K562 (cell line): ENCODE measurements at regions not wholly inside any gene's neighbourhood (a gene's known extent, or its start where the extent isn't known, plus 50 kb on each side); places are given as distances from the start of the nearest gene placed in this dataset.

Experiments used
- CHD1 ChIP-seq: fragments of 200-600 bp; sonication (generic); IDR thresholded peaks from one replicate; pipeline ENCODE4 v1.6.1; 2012; ENCODE audit warnings: mild to moderate bottlenecking, moderate library complexity, low read length, inconsistent platforms
- COPS2 ChIP-seq: fragments of 450-650 bp; conservative IDR thresholded peaks from 2 replicates; pipeline ENCODE4 v1.6.1; 2016; ENCODE audit warnings: mild to moderate bottlenecking, moderate library complexity
- E2F3 ChIP-seq: fragments of 250-450 bp; sonication (Bioruptor Pico); IDR thresholded peaks from 2 replicates; pipeline ENCODE4 v1.4.0; 2020; ENCODE audit warnings: mild to moderate bottlenecking
- ESRRA ChIP-seq: fragments of 450-650 bp; IDR thresholded peaks from 2 replicates; pipeline ENCODE4 v1.6.1; 2014; ENCODE audit warnings: low read depth, mild to moderate bottlenecking, moderate library complexity, borderline replicate concordance
- ETS2 ChIP-seq: IDR thresholded peaks from 2 replicates; pipeline ENCODE4 v1.6.1; 2016; ENCODE audit warnings: borderline replicate concordance, missing genetic modification characterization, mild to moderate bottlenecking, moderate library complexity, missing compliant biosample characterization; ENCODE audit not compliant: poor library complexity, severe bottlenecking
- FOS ChIP-seq: IDR thresholded peaks from 3 replicates; pipeline ENCODE4 v1.6.1; 2011; ENCODE audit not compliant: insufficient read length; ENCODE audit errors: extremely low read depth
- FOXM1 ChIP-seq, 2 experiments: fragments of 450-650 bp in 1 of 2; sonication (generic) in 1 of 2; formaldehyde crosslinking in 1 of 2; IDR thresholded peaks; 2 replicates each; pipeline versions ENCODE4 v1.6.1 to v1.9.0; 2017 to 2022; ENCODE audit warnings: low read depth in 2 of 2, mild to moderate bottlenecking in 2 of 2, missing genetic modification reagents in 1 of 2, moderate library complexity in 1 of 2
- FOXP1 ChIP-seq: sonication (generic); formaldehyde crosslinking; IDR thresholded peaks from 2 replicates; pipeline ENCODE4 v1.8.0; 2022; ENCODE audit warnings: mild to moderate bottlenecking, missing genetic modification reagents
- MLLT1 ChIP-seq, 2 experiments: fragments of 450-650 bp; IDR thresholded peaks; 2 replicates each; pipeline ENCODE4 v1.6.1; 2016
- MTA1 ChIP-seq: fragments of 450-650 bp; IDR thresholded peaks from 2 replicates; pipeline ENCODE4 v1.6.1; 2017; ENCODE audit warnings: borderline replicate concordance
- NONO ChIP-seq, 2 experiments: fragments of 200-400 bp in 1 of 2; fragments of 450-650 bp in 1 of 2; formaldehyde crosslinking in 1 of 2; IDR thresholded peaks; 2 replicates each; pipeline ENCODE4 v1.6.1; 2017; ENCODE audit warnings: low read depth in 2 of 2, mild to moderate bottlenecking in 2 of 2, moderate library complexity in 2 of 2, low read length in 1 of 2
- XRCC3 ChIP-seq: fragments of 450-650 bp; IDR thresholded peaks from 2 replicates; pipeline ENCODE4 v1.6.1; 2017; ENCODE audit warnings: mild to moderate bottlenecking, moderate library complexity
- ZFP1 ChIP-seq: fragments of 450-650 bp; formaldehyde crosslinking; IDR thresholded peaks from 2 replicates; pipeline ENCODE4 v1.4.0; 2020; ENCODE audit warnings: mild to moderate bottlenecking, mixed read lengths
- ZNF140 ChIP-seq: fragments of 250-450 bp; sonication (Bioruptor Pico); IDR thresholded peaks from 2 replicates; pipeline ENCODE4 v1.8.0; 2021; ENCODE audit warnings: moderate library complexity, mild to moderate bottlenecking, inconsistent platforms
- ZNF184 ChIP-seq: sonication (generic); formaldehyde crosslinking; IDR thresholded peaks from 2 replicates; pipeline ENCODE4 v1.5.0; 2020; ENCODE audit warnings: missing genetic modification reagents
- ZNF277 ChIP-seq: fragments of 250-450 bp; sonication (Bioruptor Pico); IDR thresholded peaks from 2 replicates; pipeline ENCODE4 v1.8.0; 2022; ENCODE audit warnings: inconsistent platforms, mild to moderate bottlenecking, moderate library complexity, borderline replicate concordance
- ZNF282 ChIP-seq: sonication (generic); formaldehyde crosslinking; IDR thresholded peaks from 2 replicates; pipeline ENCODE4 v1.8.1; 2023; ENCODE audit warnings: missing genetic modification reagents
- ZNF354B ChIP-seq: fragments of 250-450 bp; sonication (Bioruptor Pico); IDR thresholded peaks from 2 replicates; pipeline ENCODE4 v1.4.0; 2020
- ZNF717 ChIP-seq: fragments of 250-450 bp; sonication (Bioruptor Pico); IDR thresholded peaks from 2 replicates; pipeline ENCODE4 v1.5.0; 2021
- ZSCAN29 ChIP-seq: fragments of 450-650 bp; IDR thresholded peaks from 2 replicates; pipeline ENCODE4 v1.6.1; 2017
- TF ChIP-seq, protein P1 (sequence below): fragments of 250-450 bp; sonication (Bioruptor Pico); IDR thresholded peaks from 2 replicates; pipeline ENCODE4 v1.5.0; 2021; ENCODE audit warnings: mild to moderate bottlenecking, borderline replicate concordance
- TF ChIP-seq, protein P2 (sequence below): sonication (generic); formaldehyde crosslinking; IDR thresholded peaks from 2 replicates; pipeline ENCODE4 v1.8.1; 2023; ENCODE audit warnings: mild to moderate bottlenecking, missing genetic modification reagents

DNA sequence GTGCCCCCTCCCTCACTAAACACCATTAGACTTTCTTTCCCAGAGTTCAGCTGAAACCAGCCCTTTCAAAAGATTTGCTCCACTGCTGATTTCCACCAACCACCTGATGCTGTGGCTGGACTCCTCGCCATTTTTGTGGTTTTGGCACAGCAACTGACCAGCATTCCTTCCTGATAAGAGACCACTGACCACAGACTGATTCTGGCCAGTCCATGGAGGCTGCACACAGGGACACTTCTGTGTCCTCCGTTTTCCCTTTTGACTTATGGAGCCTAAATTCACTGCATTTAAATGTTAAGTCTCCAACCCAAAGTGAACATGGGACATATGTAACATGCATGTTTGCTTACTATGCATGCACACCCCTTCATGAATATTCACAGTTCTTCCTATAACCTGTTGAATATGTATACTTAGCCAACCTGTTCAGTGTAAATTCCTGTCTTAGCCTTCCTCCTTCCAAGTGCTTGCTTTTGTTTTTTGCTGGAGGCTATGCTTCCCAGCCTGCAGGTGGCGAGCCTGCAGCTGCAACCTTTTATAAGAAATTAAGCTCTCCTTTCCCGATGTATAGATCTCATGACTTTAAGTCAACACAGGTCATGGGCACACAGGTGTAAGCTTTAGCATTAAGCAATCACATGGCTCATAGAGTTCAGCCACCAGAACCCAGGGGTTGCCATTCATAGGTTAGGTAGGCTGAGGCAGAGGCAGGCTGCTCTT, 78.7 kb downstream of the ACTL7B start (continued):
- TF ChIP-seq MLLT1 (IDR thresholded peaks at IDR 0.05) (peak in 1 of 2 experiments; percentile 92; a peak in 2 of 4 replicates), ZNF354B (CRISPR knock-in tag) (no peak), E2F3 (CRISPR knock-in tag) (no peak), COPS2 (no peak), NONO (IDR thresholded peaks at IDR 0.05; ENCODE audit: low read depth in 2 of 2, low read length in 1 of 2) (no peak), ZNF717 (CRISPR knock-in tag) (no peak), CHD1 (no peak), FOXM1 (IDR thresholded peaks at IDR 0.05; ENCODE audit: low read depth) (no peak), FOXM1 (CRISPR knock-in tag; IDR thresholded peaks at IDR 0.05; ENCODE audit: low read depth) (no peak), FOXP1 (CRISPR knock-in tag) (no peak), ESRRA (peak; percentile 93; the same call in 1 of the 2 replicates), ZSCAN29 (no peak), ZNF282 (CRISPR knock-in tag) (no peak), ZFP1 (CRISPR knock-in tag) (no peak), ZNF140 (CRISPR knock-in tag) (no peak), XRCC3 (no peak), ETS2 (tag) (no peak), MTA1 (no peak), ZNF277 (CRISPR knock-in tag) (no peak), ZNF184 (no peak), FOS (no peak)
- TF ChIP-seq, protein P1, sequence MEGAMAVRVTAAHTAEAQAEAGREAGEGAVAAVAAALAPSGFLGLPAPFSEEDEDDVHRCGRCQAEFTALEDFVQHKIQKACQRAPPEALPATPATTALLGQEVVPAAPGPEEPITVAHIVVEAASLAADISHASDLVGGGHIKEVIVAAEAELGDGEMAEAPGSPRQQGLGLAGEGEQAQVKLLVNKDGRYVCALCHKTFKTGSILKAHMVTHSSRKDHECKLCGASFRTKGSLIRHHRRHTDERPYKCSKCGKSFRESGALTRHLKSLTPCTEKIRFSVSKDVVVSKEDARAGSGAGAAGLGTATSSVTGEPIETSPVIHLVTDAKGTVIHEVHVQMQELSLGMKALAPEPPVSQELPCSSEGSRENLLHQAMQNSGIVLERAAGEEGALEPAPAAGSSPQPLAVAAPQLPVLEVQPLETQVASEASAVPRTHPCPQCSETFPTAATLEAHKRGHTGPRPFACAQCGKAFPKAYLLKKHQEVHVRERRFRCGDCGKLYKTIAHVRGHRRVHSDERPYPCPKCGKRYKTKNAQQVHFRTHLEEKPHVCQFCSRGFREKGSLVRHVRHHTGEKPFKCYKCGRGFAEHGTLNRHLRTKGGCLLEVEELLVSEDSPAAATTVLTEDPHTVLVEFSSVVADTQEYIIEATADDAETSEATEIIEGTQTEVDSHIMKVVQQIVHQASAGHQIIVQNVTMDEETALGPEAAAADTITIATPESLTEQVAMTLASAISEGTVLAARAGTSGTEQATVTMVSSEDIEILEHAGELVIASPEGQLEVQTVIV: no peak
- TF ChIP-seq, protein P2, sequence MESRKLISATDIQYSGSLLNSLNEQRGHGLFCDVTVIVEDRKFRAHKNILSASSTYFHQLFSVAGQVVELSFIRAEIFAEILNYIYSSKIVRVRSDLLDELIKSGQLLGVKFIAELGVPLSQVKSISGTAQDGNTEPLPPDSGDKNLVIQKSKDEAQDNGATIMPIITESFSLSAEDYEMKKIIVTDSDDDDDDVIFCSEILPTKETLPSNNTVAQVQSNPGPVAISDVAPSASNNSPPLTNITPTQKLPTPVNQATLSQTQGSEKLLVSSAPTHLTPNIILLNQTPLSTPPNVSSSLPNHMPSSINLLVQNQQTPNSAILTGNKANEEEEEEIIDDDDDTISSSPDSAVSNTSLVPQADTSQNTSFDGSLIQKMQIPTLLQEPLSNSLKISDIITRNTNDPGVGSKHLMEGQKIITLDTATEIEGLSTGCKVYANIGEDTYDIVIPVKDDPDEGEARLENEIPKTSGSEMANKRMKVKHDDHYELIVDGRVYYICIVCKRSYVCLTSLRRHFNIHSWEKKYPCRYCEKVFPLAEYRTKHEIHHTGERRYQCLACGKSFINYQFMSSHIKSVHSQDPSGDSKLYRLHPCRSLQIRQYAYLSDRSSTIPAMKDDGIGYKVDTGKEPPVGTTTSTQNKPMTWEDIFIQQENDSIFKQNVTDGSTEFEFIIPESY (CRISPR knock-in tag): no peak
